H7 (cell line): ENCODE measurements at regions not wholly inside any gene's neighbourhood (a gene's known extent, or its start where the extent isn't known, plus 50 kb on each side); places are given as distances from the start of the nearest gene placed in this dataset.

Experiments used
- DNase-seq: peaks from one replicate; pipeline ENCODE4 v3.0.0; 2012
- H3K27me3 ChIP-seq: 2 replicates; pipeline ENCODE4 v1.6.0; 2011; ENCODE audit warnings: mild to moderate bottlenecking, low read length; ENCODE audit not compliant: control insufficient read depth, insufficient read depth
- H3K36me3 ChIP-seq: replicated peaks from 2 replicates; pipeline ENCODE4 v1.5.1; 2011; ENCODE audit warnings: low read length; ENCODE audit not compliant: control insufficient read depth, insufficient read depth
- H3K4me3 ChIP-seq: 2 replicates; pipeline ENCODE4 v1.5.1; 2011; ENCODE audit warnings: low read depth, mild to moderate bottlenecking, control low read depth, low read length, moderate library complexity; ENCODE audit not compliant: insufficient read depth

DNA sequence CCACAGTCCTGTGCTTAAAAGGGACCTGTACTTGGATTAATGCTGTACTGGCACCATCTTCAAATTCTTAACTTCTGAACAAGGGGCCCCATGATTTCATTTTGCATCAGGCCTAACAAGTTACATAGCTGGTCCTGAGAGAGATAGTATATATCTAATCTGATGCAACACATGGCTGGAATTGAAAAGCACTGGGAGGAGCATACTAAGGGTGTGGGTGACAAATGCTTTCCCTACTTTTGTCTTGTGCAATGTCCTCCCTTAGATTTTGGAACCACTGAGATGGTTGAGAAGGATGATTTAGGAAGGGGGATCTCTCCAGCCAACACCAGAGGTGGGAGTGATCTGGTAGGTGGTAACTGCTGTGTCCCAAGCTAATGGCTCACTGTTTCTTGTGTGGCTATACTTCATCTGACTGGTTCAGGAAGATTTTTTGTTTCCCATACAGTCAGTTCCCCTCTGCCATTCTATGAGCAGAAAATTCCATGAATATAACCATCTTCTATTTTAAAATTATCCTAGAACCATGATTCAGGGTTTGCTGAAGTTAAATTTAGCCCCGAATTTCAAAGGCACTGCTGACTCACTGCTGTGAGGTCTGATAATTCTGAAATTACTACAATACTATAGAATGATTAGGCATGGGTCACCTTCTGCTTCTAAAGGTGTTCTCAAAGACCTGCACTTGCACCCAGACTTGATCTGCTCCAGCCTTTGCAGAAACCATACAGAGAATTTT, 108.3 kb upstream of the NCKAP5 start:
- no peaks in the 10 kb centered on the region for H3K27me3 ChIP-seq
- DNase-seq: no peak
- no peaks in the 10 kb centered on the region for H3K36me3 ChIP-seq
- H3K4me3 ChIP-seq: no peak overlapping the region

DNA sequence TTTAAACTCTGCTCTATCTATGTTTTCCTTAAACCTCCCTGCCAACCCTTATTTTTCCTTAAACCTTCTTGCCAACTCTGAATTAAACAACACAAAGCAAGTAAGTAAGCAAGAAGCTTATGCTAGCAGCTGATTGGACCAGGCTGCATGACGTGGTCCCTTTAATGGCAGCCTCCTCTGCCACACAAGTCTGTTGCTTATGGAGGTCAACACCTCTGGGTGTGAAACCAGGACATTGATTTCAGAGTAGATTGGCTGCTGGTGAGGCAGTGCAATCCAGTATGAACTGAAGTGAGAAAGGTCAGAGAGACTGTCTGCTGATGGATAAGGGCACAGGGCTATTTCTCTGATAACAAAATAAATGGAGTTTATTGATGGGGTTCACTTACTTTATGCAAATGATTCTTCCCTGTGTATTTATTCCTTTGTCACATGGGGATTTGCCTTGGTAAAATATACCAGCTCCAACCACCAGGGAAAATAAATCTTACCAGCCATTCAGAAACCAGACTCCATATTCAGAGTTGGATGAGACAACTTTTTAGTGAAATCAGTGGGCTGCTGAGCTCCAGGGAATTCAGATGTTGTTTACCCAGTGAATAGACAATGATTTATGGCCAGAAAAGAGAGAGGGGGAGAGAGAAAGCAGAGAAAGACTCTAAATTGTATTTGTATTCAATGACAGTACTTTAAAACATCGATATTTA, 112.2 kb upstream of the NCKAP5 start:
- Histone ChIP-seq H3K27me3 (no peaks in the 10 kb centered on the region), H3K36me3 (no peaks in the 10 kb centered on the region), H3K4me3 (no peak overlapping the region)
- DNase-seq: no peak

DNA sequence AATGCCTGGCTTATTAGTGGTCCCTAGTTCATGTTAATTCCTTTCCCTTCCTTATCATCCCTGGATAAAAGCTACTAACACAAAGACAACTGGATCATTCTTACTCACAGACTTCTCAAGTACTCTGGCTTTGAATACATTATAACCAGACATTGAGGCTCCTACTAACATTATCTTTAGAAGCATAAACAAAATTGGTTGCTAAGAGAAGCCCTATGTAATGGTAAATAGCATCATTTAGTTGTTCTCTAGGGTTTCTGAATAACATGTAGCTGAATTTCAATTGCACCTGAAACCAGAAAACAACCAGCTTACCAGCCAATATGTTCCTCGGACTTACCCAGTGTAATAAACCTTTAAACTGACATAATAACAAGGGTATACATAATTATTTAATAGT, 114.1 kb upstream of the NCKAP5 start:
- no peaks in the 10 kb centered on the region for H3K27me3 ChIP-seq
- no peak for DNase-seq
- H3K36me3 ChIP-seq: no peaks in the 10 kb centered on the region
- no peak overlapping the region for H3K4me3 ChIP-seq

DNA sequence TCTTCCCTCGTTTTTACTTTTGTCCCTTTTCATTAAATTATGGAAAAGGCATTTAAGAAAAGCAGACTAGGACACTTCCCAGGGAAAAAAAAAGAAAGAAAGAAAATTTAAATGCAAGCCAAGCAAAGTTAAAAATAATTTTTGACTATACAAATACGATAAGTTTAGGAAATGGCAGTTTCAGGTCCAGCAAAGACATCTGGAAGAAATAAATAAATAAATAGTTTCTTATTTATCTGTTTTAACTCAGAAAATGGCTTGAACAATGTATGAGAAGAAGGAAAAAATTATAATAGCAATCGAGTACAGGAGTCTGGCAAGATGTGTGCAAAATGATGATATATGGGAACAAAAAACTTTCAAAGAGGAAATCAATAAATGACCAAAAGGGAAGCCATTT, 114.6 kb upstream of the NCKAP5 start:
- Histone ChIP-seq H3K4me3 (no peak overlapping the region), H3K27me3 (no peaks in the 10 kb centered on the region), H3K36me3 (no peaks in the 10 kb centered on the region)
- no peak for DNase-seq

DNA sequence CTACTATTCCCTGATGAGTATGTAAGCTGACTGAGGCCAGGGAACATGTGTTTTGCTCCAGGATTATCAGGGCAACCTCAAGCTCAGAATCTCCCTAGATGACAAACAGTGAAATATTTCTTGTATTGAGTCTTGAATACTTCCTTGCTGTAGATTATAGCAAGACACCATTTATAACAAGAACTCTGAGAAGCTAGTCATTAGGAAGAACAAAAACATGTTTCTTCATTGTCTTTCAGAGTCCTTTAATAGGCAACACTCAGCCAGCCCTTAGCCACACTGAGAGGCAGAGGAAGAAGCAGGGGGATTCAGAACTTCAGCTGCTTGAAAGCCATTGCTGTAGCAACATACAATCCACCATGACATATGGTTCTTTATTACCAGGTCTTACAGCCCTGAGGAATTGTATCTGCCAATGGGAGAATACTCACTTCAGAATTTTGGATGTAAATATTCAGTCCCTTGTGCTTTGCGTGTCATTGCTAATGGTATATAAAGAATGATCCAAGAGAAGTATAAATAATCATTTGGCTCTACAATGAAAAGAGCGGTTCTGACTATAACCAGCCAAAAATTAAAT, 117.5 kb upstream of the NCKAP5 start:
- H3K4me3 ChIP-seq: no peak overlapping the region

DNA sequence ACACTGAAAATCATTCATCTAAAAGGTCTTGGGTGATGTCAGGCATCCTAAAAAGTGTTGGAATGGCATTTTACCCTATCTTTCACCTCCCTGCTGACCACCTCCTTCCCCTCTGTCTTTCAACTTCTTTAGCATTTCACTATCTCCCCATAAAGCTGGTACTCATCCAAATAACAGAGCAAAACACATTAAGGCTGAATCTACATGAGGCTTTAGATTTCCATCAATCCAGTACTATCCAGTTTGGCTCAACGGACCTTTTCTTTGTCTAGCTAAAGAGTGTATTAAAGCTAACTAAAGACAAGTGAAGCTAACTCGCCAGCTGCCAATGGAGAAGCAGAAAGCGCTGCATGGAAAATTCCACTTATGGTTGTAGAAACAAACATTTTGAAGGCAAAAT, 122.5 kb upstream of the NCKAP5 start:
- Histone ChIP-seq H3K36me3 (no peaks in the 10 kb centered on the region), H3K27me3 (no peaks in the 10 kb centered on the region), H3K4me3 (no peak overlapping the region)
- DNase-seq: no peak

More for the DNA sequence above, 117.5 kb upstream of the NCKAP5 start:
- Histone ChIP-seq H3K36me3 (no peaks in the 10 kb centered on the region), H3K27me3 (no peaks in the 10 kb centered on the region)
- no peak for DNase-seq

DNA sequence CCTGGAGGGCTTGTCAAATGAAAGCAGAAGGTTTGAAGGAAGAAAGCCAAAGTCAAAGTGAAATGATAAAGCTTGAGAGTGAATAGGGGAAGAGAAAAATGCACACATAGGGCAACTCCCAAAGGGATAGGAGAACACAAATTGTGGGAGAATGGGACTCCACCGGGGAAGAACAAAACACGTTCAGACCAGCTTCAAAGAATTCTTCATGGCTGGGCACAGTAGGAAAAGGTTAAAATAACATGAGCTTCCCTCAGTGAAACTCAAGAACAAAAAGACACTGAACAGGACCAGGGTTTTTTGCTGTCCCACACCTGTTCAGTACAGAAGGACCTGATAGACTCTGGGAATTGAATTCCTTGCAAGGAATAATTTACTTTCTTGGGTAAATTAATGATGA, 123.1 kb upstream of the NCKAP5 start:
- Histone ChIP-seq H3K27me3 (no peaks in the 10 kb centered on the region), H3K36me3 (no peaks in the 10 kb centered on the region), H3K4me3 (no peak overlapping the region)
- no peak for DNase-seq

DNA sequence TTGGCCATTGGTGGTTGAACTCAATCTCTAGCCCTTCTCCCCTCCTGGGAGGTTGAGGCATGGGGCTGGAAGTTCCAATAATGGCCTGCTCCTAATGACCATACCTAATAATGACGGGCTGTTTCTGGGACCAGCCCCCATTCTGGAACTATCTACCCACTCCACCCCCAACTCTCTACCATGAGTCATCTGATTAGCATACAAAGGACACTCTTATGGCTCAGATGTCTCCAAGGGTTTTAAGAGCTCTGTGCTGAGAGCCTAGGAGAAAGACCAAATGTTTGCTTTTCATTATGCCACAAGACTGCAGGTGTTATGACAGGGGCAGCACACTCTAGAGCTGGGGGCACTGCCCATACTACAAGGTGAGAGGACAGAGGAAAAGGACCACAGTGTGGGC, 137.0 kb upstream of the NCKAP5 start:
- Histone ChIP-seq H3K27me3 (no peaks in the 10 kb centered on the region), H3K4me3 (no peak overlapping the region), H3K36me3 (no peaks in the 10 kb centered on the region)
- DNase-seq: no peak

DNA sequence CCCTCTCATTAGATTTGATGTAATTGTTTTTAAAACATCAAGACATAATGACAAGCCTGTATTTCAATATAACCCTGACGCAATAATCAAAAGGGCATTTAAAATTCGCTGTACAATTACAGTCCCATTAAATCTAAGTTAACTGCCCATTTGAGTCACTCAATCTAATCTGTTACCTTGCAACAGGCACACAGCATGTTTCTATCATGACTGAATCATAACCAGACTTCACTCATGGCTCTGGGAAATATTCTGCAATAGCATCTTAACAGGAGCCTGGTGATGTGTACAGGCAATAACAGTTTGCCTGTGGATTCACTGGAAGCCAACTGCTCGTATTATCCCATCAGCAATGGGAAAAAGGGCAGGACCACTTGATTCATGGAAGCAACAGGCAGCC, 142.3 kb upstream of the NCKAP5 start:
- DNase-seq: no peak
- Histone ChIP-seq H3K27me3 (no peaks in the 10 kb centered on the region), H3K36me3 (no peaks in the 10 kb centered on the region), H3K4me3 (no peak overlapping the region)

DNA sequence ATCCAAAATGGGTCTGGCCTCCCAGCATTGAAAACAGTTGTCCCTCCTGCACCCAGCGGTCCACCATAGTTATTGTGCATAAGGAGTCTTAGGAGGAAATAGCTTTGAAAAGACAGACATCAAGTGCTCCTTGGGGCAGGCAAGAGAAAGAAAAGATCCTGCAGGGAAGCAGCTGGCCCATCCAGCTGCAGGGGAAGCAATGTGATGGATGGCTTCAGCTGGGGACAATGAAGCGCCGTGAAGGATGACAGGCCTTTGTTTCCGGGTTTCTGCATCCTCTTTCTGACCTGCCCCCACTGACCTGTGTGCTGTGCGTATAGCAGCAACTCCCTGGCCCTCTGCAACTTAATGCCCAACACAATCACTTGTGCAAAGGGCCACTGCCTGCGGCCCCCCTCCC, 142.9 kb upstream of the NCKAP5 start:
- no peak for DNase-seq
- Histone ChIP-seq H3K4me3 (no peak overlapping the region), H3K27me3 (no peaks in the 10 kb centered on the region), H3K36me3 (no peaks in the 10 kb centered on the region)

DNA sequence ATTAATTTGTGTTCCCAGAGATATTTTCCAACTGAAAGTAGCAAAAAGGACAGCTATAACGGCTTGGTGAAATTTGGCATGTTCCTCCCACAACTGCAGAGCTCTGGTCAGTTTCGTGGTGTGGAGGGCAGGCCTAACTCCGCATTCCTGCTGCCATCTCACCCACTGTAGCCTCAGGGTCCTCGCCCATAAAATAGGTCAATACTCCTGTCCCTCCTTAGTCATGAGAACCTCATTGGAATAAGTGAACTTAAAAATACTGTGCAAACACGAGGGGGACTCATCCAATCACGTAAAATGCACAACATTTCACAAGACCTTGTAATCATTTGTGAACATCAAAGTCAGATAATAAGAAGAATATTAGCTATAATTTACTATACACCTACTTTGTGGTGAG, 143.5 kb upstream of the NCKAP5 start:
- Histone ChIP-seq H3K4me3 (no peak overlapping the region), H3K27me3 (no peaks in the 10 kb centered on the region), H3K36me3 (no peaks in the 10 kb centered on the region)
- no peak for DNase-seq

DNA sequence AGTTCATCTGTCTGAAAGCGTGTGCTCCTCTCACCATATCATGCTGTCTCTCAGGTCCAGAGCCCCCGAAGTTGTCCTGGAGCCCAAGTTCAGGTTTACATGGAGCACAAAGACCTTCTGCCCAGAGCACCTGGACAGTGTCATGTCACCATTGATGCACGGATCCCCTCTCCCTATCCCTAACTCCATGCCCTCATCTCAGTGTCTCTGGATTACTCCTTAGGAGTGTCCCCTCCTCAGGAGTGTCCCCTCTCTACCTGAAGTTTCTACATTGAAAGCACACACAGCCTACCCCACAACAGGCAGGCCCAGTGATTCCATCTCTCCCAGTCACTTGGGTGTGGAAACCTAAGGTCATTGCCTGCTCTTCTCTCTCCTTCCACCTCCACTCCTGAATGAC, 144.1 kb upstream of the NCKAP5 start:
- Histone ChIP-seq H3K4me3 (no peak overlapping the region), H3K36me3 (no peaks in the 10 kb centered on the region), H3K27me3 (no peaks in the 10 kb centered on the region)
- no peak for DNase-seq

DNA sequence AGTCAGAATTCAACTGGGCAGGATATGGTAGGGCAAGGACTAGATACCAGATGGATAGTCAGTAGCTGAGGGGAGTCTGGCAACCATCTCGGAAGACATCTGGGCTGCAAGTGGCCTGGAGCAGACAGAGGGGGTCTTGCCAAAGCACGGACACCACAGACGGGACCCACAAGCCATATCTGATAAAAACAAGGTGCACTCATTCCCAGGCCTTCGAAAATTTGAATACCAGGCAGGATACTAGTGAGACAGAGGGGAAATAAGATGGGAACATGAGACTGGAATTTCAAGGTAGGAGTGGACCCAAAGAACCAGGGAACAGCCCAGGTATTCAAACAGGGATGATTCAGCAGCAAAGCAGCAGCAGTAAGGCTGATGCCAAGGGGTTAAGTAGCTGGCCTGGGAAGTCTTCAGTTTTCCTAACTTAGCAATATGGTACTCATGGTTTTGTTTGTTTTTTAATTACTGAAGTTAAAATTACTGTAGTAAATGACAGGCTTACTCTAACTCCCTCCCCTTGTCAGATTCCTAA, 144.9 kb upstream of the NCKAP5 start:
- DNase-seq: no peak
- no peaks in the 10 kb centered on the region for H3K36me3 ChIP-seq
- H3K4me3 ChIP-seq: no peak overlapping the region
- H3K27me3 ChIP-seq: no peaks in the 10 kb centered on the region

DNA sequence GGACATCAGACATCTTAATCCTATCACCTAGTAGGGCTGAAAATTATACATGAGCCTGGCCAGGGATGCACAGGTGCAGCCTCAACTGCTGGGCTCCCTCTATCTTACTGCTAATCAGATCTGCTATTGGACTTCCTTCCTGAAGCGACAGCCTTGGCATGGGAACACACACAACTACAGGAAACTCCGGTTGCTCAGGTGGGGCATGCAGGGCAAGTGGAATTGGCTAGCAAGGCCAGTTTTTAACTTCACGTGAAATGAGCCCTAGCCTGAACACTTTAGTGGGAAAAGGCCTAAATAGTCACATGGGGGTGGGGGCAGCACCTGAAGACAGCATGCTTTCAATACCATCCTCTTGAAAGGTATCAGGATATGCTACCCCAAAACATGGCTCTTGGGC, 147.9 kb upstream of the NCKAP5 start:
- no peak for DNase-seq
- no peaks in the 10 kb centered on the region for H3K27me3 ChIP-seq
- no peak overlapping the region for H3K4me3 ChIP-seq
- H3K36me3 ChIP-seq: no peaks in the 10 kb centered on the region

DNA sequence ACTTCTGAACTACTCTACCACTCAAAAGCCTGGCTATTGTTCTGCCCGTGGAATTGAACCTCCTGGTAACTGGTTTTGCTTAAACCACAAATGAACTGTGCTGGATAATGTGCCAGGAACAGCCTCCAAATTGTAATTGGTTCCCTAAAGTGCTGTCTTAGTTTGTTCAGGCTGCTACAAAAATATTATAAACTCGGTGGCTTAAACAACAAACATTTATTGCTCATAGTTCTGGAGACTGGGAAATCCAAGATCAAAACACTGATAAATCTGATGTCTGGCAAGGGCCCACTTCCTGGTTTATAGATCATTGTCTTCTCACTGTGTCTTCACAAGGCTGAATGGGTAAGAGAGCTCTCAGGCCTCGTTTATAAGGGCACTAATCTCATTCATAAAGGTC, 149.2 kb upstream of the NCKAP5 start:
- no peaks in the 10 kb centered on the region for H3K27me3 ChIP-seq
- no peak overlapping the region for H3K4me3 ChIP-seq
- no peak for DNase-seq
- no peaks in the 10 kb centered on the region for H3K36me3 ChIP-seq
